Upper lobe of left lung (tissue), 4 donors: ENCODE measurements at regions not wholly inside any gene's neighbourhood (a gene's known extent, or its start where the extent isn't known, plus 50 kb on each side); places are given as distances from the start of the nearest gene placed in this dataset.

ENCODE experiments used
- POLR2AphosphoS5 ChIP-seq, 2 donors: sonication (generic); formaldehyde crosslinking; IDR thresholded peaks; one replicate each; pipeline ENCODE4 v1.5.1; 2017; ENCODE audit warnings: antibody characterized with exemption in 2 of 2
- TF ChIP-seq, protein P1 (sequence below), 6 experiments: fragments of 450-650 bp in 4 of 6; fragments of 200-600 bp in 2 of 6; sonication (generic) in 2 of 6; IDR thresholded peaks; one replicate each; pipeline ENCODE4 v1.5.1; 2016 to 2019; ENCODE audit warnings: antibody characterized with exemption in 6 of 6

DNA sequence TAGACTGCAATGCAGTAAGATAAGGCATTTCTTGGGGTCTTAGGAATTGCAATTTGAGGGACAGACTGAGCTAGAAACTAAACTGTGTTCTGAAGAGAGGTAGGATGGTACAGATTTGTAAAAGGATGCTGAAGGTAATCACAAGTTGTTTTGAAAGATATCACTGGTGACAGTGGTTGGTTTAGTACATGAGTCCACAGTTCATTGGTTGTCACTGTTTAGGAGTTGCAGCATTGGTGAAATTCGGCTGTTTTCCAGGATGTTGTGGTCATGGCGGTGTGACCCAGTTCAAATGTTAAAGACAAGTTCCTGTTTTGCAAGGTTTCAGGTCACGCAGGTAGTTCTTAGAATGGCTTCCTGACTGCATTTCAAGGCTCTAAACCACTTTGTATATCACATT, 292.8 kb upstream of the B3GALT2 start:
- TF ChIP-seq, protein P1, sequence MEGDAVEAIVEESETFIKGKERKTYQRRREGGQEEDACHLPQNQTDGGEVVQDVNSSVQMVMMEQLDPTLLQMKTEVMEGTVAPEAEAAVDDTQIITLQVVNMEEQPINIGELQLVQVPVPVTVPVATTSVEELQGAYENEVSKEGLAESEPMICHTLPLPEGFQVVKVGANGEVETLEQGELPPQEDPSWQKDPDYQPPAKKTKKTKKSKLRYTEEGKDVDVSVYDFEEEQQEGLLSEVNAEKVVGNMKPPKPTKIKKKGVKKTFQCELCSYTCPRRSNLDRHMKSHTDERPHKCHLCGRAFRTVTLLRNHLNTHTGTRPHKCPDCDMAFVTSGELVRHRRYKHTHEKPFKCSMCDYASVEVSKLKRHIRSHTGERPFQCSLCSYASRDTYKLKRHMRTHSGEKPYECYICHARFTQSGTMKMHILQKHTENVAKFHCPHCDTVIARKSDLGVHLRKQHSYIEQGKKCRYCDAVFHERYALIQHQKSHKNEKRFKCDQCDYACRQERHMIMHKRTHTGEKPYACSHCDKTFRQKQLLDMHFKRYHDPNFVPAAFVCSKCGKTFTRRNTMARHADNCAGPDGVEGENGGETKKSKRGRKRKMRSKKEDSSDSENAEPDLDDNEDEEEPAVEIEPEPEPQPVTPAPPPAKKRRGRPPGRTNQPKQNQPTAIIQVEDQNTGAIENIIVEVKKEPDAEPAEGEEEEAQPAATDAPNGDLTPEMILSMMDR (IDR thresholded peaks at IDR 0.05) = no peak
- TF ChIP-seq POLR2AphosphoS5 (IDR thresholded peaks at IDR 0.05) = no peak
